ENCODE measurements at regions not wholly inside any gene's neighbourhood (a gene's known extent, or its start where the extent isn't known, plus 50 kb on each side); places are given as distances from the start of the nearest gene placed in this dataset.

- no peaks in the 10 kb centered on the region for H3K4me1 ChIP-seq (ENCODE audit: low read depth)
- TF ChIP-seq CTCF (IDR thresholded peaks at IDR 0.05; ENCODE audit: low read depth, low read length) = no peak
- no peaks in the 10 kb centered on the region for H3K27me3 ChIP-seq
- H3K9me3 ChIP-seq (ENCODE audit: low read depth) = no peaks in the 10 kb centered on the region
- no peak for DNase-seq (ENCODE audit: low read depth in 1 of 2, low spot score in 1 of 2)
- no peaks in the 10 kb centered on the region for H3K36me3 ChIP-seq
- no peak overlapping the region for H3K4me3 ChIP-seq
- H3K27ac ChIP-seq = no peak overlapping the region
Measured at GRCh38 chr16:17986991-17987390, 349.5 kb downstream of the NPIPA8 start.

- TF ChIP-seq CTCF (IDR thresholded peaks at IDR 0.05; ENCODE audit: low read depth, low read length) = no peak
- Histone ChIP-seq H3K27me3 (no peaks in the 10 kb centered on the region), H3K4me3 (no peak overlapping the region), H3K4me1 (ENCODE audit: low read depth) (no peaks in the 10 kb centered on the region), H3K36me3 (no peaks in the 10 kb centered on the region), H3K9me3 (ENCODE audit: low read depth) (no peaks in the 10 kb centered on the region), H3K27ac (no peak overlapping the region)
- no peak for DNase-seq (ENCODE audit: low read depth in 1 of 2, low spot score in 1 of 2)
Measured at GRCh38 chr16:17984810-17985209, 351.7 kb downstream of the NPIPA8 start.

- Histone ChIP-seq H3K27me3 (no peaks in the 10 kb centered on the region), H3K36me3 (no peaks in the 10 kb centered on the region), H3K4me3 (no peak overlapping the region), H3K27ac (no peak overlapping the region), H3K9me3 (ENCODE audit: low read depth) (no peaks in the 10 kb centered on the region), H3K4me1 (ENCODE audit: low read depth) (no peaks in the 10 kb centered on the region)
- TF ChIP-seq CTCF (IDR thresholded peaks at IDR 0.05; ENCODE audit: low read depth, low read length) = no peak
- no peak for DNase-seq (ENCODE audit: low read depth in 1 of 2, low spot score in 1 of 2)
Measured at GRCh38 chr16:17983847-17984639, 352.5 kb downstream of the NPIPA8 start.

- H3K27me3 ChIP-seq = no peaks in the 10 kb centered on the region
- no peak for TF ChIP-seq CTCF (IDR thresholded peaks at IDR 0.05; ENCODE audit: low read depth, low read length)
- no peak overlapping the region for H3K27ac ChIP-seq
- no peak for DNase-seq (ENCODE audit: low read depth in 1 of 2, low spot score in 1 of 2)
- no peaks in the 10 kb centered on the region for H3K9me3 ChIP-seq (ENCODE audit: low read depth)
- no peaks in the 10 kb centered on the region for H3K4me1 ChIP-seq (ENCODE audit: low read depth)
- no peaks in the 10 kb centered on the region for H3K36me3 ChIP-seq
- no peak overlapping the region for H3K4me3 ChIP-seq
Measured at GRCh38 chr16:17983114-17983513, 353.4 kb downstream of the NPIPA8 start.

GRCh38 chr16:17977260-17977659 is 359.3 kb downstream of the NPIPA8 start:
- Histone ChIP-seq H3K9me3 (ENCODE audit: low read depth) (no peaks in the 10 kb centered on the region), H3K36me3 (no peaks in the 10 kb centered on the region), H3K4me3 (no peak overlapping the region), H3K27me3 (no peaks in the 10 kb centered on the region), H3K4me1 (ENCODE audit: low read depth) (no peaks in the 10 kb centered on the region), H3K27ac (no peak overlapping the region)
- DNase-seq (ENCODE audit: low read depth in 1 of 2, low spot score in 1 of 2) = no peak
- no peak for TF ChIP-seq CTCF (IDR thresholded peaks at IDR 0.05; ENCODE audit: low read depth, low read length)
